GM12864 (cell line): ENCODE measurements at regions not wholly inside any gene's neighbourhood (a gene's known extent, or its start where the extent isn't known, plus 50 kb on each side); places are given as distances from the start of the nearest gene placed in this dataset.

Experiments used
- DNase-seq: peaks from one replicate; pipeline ENCODE4 v3.0.0-alpha.2; 2011; ENCODE audit warnings: low read depth
- H3K4me3 ChIP-seq: 2 replicates; pipeline ENCODE4 v1.5.1; 2011; ENCODE audit warnings: mild to moderate bottlenecking, low read depth, low read length, control low read depth
- CTCF ChIP-seq: IDR thresholded peaks from 2 replicates; pipeline ENCODE4 v1.5.1; 2011; ENCODE audit warnings: low read depth, mild to moderate bottlenecking, moderate library complexity, low read length, control low read depth, inconsistent platforms; ENCODE audit errors: missing control alignments

GRCh38 chr2:223652902-223653301 is 50.7 kb upstream of the SCG2 start:
- DNase-seq, result no peak
- no peak overlapping the region for H3K4me3 ChIP-seq
- no peak for TF ChIP-seq CTCF

- no peak for DNase-seq
- TF ChIP-seq CTCF, result no peak
Measured at GRCh38 chr2:223652122-223652521, 50.0 kb upstream of the SCG2 start.

More at GRCh38 chr2:223652122-223652521, 50.0 kb upstream of the SCG2 start:
- no peak overlapping the region for H3K4me3 ChIP-seq
